HepG2 (cell line): ENCODE measurements at regions not wholly inside any gene's neighbourhood (a gene's known extent, or its start where the extent isn't known, plus 50 kb on each side); places are given as distances from the start of the nearest gene placed in this dataset.

ENCODE experiments used
- ATAC-seq: fragments of 200-7000 bp; cut with Tn5 transposase; 3 replicates; pipeline ENCODE4 v1.9.1; 2020; ENCODE audit warnings: mild to moderate bottlenecking, moderate library complexity
- BruUV-seq: library from RNA; stranded (reverse); fragments of 400-500 nt; replicated peaks from 2 replicates; lab custom pipeline; 2021; lab: Mats Ljungman, UMichigan
- CTCF ChIA-PET: fragments of 300-600 bp; formaldehyde crosslinking; extraction: SDS; loops from one replicate; lab custom pipeline; 2021; ENCODE audit warnings: low total read pairs, inconsistent platforms, low intra/inter-chr PET ratio; lab: Yijun Ruan, JAX
- POLR2A ChIA-PET: fragments of 350-600 bp; sonication (Branson Sonifier 250); formaldehyde crosslinking; loops from one replicate; lab custom pipeline; 2020; ENCODE audit warnings: antibody characterized with exemption, inconsistent platforms; lab: Yijun Ruan, JAX
- DNase-seq: peaks from one replicate; pipeline ENCODE4 v3.0.0-alpha.2; 2015; ENCODE audit warnings: low spot score
- FAIRE-seq: peaks from 3 replicates; lab custom pipeline; 2011; peaks lifted over from hg19 to GRCh38; lab: Jason Lieb, UNC
- H2AFZ ChIP-seq: one replicate; pipeline ENCODE4 v1.6.1; 2011; ENCODE audit warnings: low read length, inconsistent platforms
- H3K27ac ChIP-seq: fragments of 300-600 bp; 3 replicates; pipeline ENCODE4 v1.8.0; 2011; ENCODE audit warnings: mixed run types, mild to moderate bottlenecking, mixed read lengths, low read length, inconsistent platforms; ENCODE audit not compliant: insufficient read depth; ENCODE audit errors: extremely low read length
- H3K27me3 ChIP-seq, 2 experiments: fragments of 200-600 bp in 1 of 2; 2 replicates in 1 of 2; 3 replicates in 1 of 2; pipeline versions ENCODE4 v1.6.0 to v1.8.0; 2011; ENCODE audit warnings: low read length in 2 of 2, mild to moderate bottlenecking in 2 of 2, moderate library complexity in 2 of 2, inconsistent platforms in 1 of 2; ENCODE audit not compliant: insufficient read depth in 2 of 2, control insufficient read depth in 1 of 2
- H3K36me3 ChIP-seq, 2 experiments: fragments of 200-600 bp in 1 of 2; replicated peaks in 1 of 2; 2 replicates in 1 of 2; 3 replicates in 1 of 2; pipeline versions ENCODE4 v1.5.1 to v1.8.0; 2011; ENCODE audit warnings: low read length in 2 of 2, inconsistent platforms in 1 of 2; ENCODE audit not compliant: insufficient read depth in 2 of 2, control insufficient read depth in 1 of 2
- H3K4me1 ChIP-seq: 2 replicates; pipeline ENCODE4 v1.5.1; 2012; ENCODE audit warnings: low read length, inconsistent platforms; ENCODE audit not compliant: insufficient read depth
- H3K4me2 ChIP-seq: 2 replicates; pipeline ENCODE4 v1.6.0; 2011; ENCODE audit warnings: low read depth, low read length, inconsistent platforms
- H3K4me3 ChIP-seq, 3 experiments: fragments of 200-600 bp in 1 of 3; sonication (generic), shearing (Covaris generic) in 1 of 3; replicated peaks in 1 of 3; 2 replicates each; pipeline ENCODE4 v1.5.1; 2011 to 2016; ENCODE audit warnings: low read length in 3 of 3, inconsistent platforms in 2 of 3, low read depth in 2 of 3, mild to moderate bottlenecking in 2 of 3, control low read depth in 1 of 3, mixed read lengths in 1 of 3; ENCODE audit not compliant: insufficient read depth in 1 of 3
- H3K79me2 ChIP-seq: one replicate; pipeline ENCODE4 v1.6.1; 2011; ENCODE audit warnings: low read length, inconsistent platforms; ENCODE audit not compliant: insufficient read depth
- H3K9ac ChIP-seq: 2 replicates; pipeline ENCODE4 v1.6.0; 2011; ENCODE audit warnings: mild to moderate bottlenecking, low read depth, low read length, inconsistent platforms; ENCODE audit not compliant: insufficient read depth
- H3K9me3 ChIP-seq: 2 replicates; pipeline ENCODE4 v1.5.1; 2012; ENCODE audit warnings: mild to moderate bottlenecking, low read length
- H4K20me1 ChIP-seq: 2 replicates; pipeline ENCODE4 v1.6.0; 2011; ENCODE audit warnings: inconsistent platforms, mild to moderate bottlenecking, low read length, moderate library complexity; ENCODE audit not compliant: insufficient read depth
- BATF2 ChIP-seq: sonication (generic); formaldehyde crosslinking; IDR thresholded peaks from 2 replicates; pipeline ENCODE4 v1.8.0; 2022; ENCODE audit warnings: mild to moderate bottlenecking, missing genetic modification reagents, moderate library complexity
- E2F2 ChIP-seq: sonication (generic); formaldehyde crosslinking; IDR thresholded peaks from 2 replicates; pipeline ENCODE4 v1.4.0; 2020; ENCODE audit warnings: missing genetic modification reagents, borderline replicate concordance
- GPN1 ChIP-seq: sonication (generic); formaldehyde crosslinking; IDR thresholded peaks from 2 replicates; pipeline ENCODE4 v1.5.1; 2020; ENCODE audit warnings: missing genetic modification reagents, borderline replicate concordance
- MAX ChIP-seq: IDR thresholded peaks from 2 replicates; pipeline ENCODE4 v1.6.1; 2012; ENCODE audit warnings: inconsistent platforms
- MZF1 ChIP-seq: sonication (generic); formaldehyde crosslinking; IDR thresholded peaks from 2 replicates; pipeline ENCODE4 v1.8.1; 2023; ENCODE audit warnings: mild to moderate bottlenecking, missing genetic modification reagents, borderline replicate concordance
- NFATC3 ChIP-seq: sonication (generic); formaldehyde crosslinking; IDR thresholded peaks from 2 replicates; pipeline ENCODE4 v1.5.1; 2020; ENCODE audit warnings: mild to moderate bottlenecking, missing genetic modification reagents
- REST ChIP-seq, 2 experiments: IDR thresholded peaks; 2 replicates each; pipeline ENCODE4 v1.6.1; 2011 to 2012; ENCODE audit warnings: low read length in 2 of 2, borderline replicate concordance in 1 of 2, low read depth in 1 of 2, mild to moderate bottlenecking in 1 of 2, moderate library complexity in 1 of 2
- RFX3 ChIP-seq: IDR thresholded peaks from 2 replicates; pipeline ENCODE4 v1.6.1; 2016; ENCODE audit warnings: missing biosample characterization, missing genetic modification reagents
- ZNF30 ChIP-seq: sonication (generic); formaldehyde crosslinking; IDR thresholded peaks from 2 replicates; pipeline ENCODE4 v1.5.0; 2020; ENCODE audit warnings: mild to moderate bottlenecking, missing genetic modification reagents
- ZNF34 ChIP-seq: sonication (generic); formaldehyde crosslinking; IDR thresholded peaks from 2 replicates; pipeline ENCODE4 v1.4.0; 2020; ENCODE audit warnings: mild to moderate bottlenecking, missing genetic modification reagents, borderline replicate concordance
- ZNF350 ChIP-seq: sonication (generic); formaldehyde crosslinking; IDR thresholded peaks from 2 replicates; pipeline ENCODE4 v1.4.0; 2020; ENCODE audit warnings: mild to moderate bottlenecking, low read depth, missing genetic modification reagents, borderline replicate concordance
- ZNF570 ChIP-seq: sonication (generic); formaldehyde crosslinking; IDR thresholded peaks from 2 replicates; pipeline ENCODE4 v1.4.0; 2020; ENCODE audit warnings: mild to moderate bottlenecking, missing genetic modification reagents, borderline replicate concordance
- ZNF580 ChIP-seq: IDR thresholded peaks from 2 replicates; pipeline ENCODE4 v1.6.1; 2016; ENCODE audit warnings: low read depth, borderline replicate concordance
- WGBS: methylation state at CpG from one replicate; pipeline ENCODE4 v1.1.6; 2017; ENCODE audit warnings: low lambda C conversion rate; 5-methylcytosine and 5-hydroxymethylcytosine counted together
- in situ Hi-C: cut with HindIII; loops from 2 replicates; pipeline ENCODE4 v1.10.0; 2017; ENCODE audit warnings: low pct_unique_long_range_greater_than_20kb; ENCODE audit not compliant: extremely low pct_ligation_motif_present
- intact Hi-C: fragments of 100-400 bp; cut with micrococcal nuclease; formaldehyde crosslinking; loops from one replicate; pipeline ENCODE4 v1.10.0; 2022; ENCODE audit not compliant: unreplicated experiment

GRCh38 chr12:70028918-70029317 is 203.9 kb downstream of the MYRFL start:
- Histone ChIP-seq H2AFZ (no peak overlapping the region), H3K4me2 (no peak overlapping the region), H3K27me3 (no peaks in the 10 kb centered on the region; a peak in 1 of 5 replicates), H3K4me3 (no peak overlapping the region), H3K27ac (no peak overlapping the region), H3K36me3 (no peaks in the 10 kb centered on the region), H3K9ac (no peak overlapping the region), H3K4me1 (no peaks in the 10 kb centered on the region), H3K79me2 (no peaks in the 10 kb centered on the region), H4K20me1 (no peaks in the 10 kb centered on the region), H3K9me3 (no peaks in the 10 kb centered on the region)
- ChIA-PET POLR2A (no interaction called here), CTCF (no interaction called here)
- BruUV-seq = no TSS peak
- FAIRE-seq (no peak), DNase-seq (no peak), ATAC-seq (no peak)
- in situ Hi-C loops = no loop called here
- 9% methylated on average over 3 of the region's 3 CpGs for WGBS
- TF ChIP-seq REST (IDR thresholded peaks at IDR 0.05; ENCODE audit: borderline replicate concordance in 1 of 2, low read depth in 1 of 2, low read length in 2 of 2) = peak in 1 of 2 experiments; percentile 76; a peak in 3 of 4 replicates
- TF ChIP-seq ZNF30 (CRISPR knock-in tag) = no peak
- intact Hi-C loops = no loop called here

GRCh38 chr12:70031046-70031445 is 206.0 kb downstream of the MYRFL start:
- BruUV-seq = no TSS peak
- H3K36me3 ChIP-seq = no peaks in the 10 kb centered on the region
- H2AFZ ChIP-seq = no peak overlapping the region
- ChIA-PET CTCF (no interaction called here), POLR2A (no interaction called here)
- DNase-seq (no peak), ATAC-seq (no peak), FAIRE-seq (no peak)
- 36% methylated on average over 3 of the region's 3 CpGs for WGBS
- no peak overlapping the region for H3K4me2 ChIP-seq
- H3K4me3 ChIP-seq = no peak overlapping the region
- no peaks in the 10 kb centered on the region for H3K9me3 ChIP-seq
- no peak overlapping the region for H3K9ac ChIP-seq
- H3K27ac ChIP-seq = no peak overlapping the region
- intact Hi-C loops (no loop called here), in situ Hi-C loops (no loop called here)
- H3K27me3 ChIP-seq = no peaks in the 10 kb centered on the region; a peak in 1 of 5 replicates
- H3K4me1 ChIP-seq = no peaks in the 10 kb centered on the region
- no peaks in the 10 kb centered on the region for H3K79me2 ChIP-seq
- no peaks in the 10 kb centered on the region for H4K20me1 ChIP-seq
- TF ChIP-seq NFATC3 (CRISPR knock-in tag) (no peak), ZNF570 (no peak), MAX (no peak), GPN1 (CRISPR knock-in tag) (no peak), ZNF34 (CRISPR knock-in tag) (no peak), BATF2 (CRISPR knock-in tag) (no peak), RFX3 (CRISPR knock-in tag) (no peak), MZF1 (CRISPR knock-in tag) (no peak), ZNF350 (CRISPR knock-in tag) (no peak), ZNF580 (no peak), E2F2 (CRISPR knock-in tag) (no peak)
